ENCODE measurements at regions not wholly inside any gene's neighbourhood (a gene's known extent, or its start where the extent isn't known, plus 50 kb on each side); places are given as distances from the start of the nearest gene placed in this dataset.

DNA sequence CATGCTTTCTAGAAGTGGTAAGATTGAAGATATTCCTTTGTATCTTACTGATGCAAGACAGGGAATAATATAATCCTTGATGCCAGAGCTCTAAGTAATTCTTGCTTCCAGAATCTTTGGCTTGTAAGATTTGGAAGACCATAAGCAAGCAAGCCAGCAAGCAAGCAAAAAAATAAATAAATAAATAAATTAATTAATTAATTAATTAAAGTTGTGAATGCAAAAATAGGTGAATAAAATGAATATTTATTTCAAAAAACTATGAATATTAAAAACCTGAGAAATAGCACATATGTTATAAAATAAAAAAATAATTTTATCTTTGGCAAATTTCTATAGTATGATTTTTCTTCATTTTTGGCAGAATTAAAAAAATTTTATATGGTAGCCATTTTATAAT lies 750.2 kb upstream of the ARRDC4 start:
- TF ChIP-seq, protein P1, sequence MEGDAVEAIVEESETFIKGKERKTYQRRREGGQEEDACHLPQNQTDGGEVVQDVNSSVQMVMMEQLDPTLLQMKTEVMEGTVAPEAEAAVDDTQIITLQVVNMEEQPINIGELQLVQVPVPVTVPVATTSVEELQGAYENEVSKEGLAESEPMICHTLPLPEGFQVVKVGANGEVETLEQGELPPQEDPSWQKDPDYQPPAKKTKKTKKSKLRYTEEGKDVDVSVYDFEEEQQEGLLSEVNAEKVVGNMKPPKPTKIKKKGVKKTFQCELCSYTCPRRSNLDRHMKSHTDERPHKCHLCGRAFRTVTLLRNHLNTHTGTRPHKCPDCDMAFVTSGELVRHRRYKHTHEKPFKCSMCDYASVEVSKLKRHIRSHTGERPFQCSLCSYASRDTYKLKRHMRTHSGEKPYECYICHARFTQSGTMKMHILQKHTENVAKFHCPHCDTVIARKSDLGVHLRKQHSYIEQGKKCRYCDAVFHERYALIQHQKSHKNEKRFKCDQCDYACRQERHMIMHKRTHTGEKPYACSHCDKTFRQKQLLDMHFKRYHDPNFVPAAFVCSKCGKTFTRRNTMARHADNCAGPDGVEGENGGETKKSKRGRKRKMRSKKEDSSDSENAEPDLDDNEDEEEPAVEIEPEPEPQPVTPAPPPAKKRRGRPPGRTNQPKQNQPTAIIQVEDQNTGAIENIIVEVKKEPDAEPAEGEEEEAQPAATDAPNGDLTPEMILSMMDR (IDR thresholded peaks at IDR 0.05; ENCODE audit: insufficient read depth, low read length, poor library complexity, severe bottlenecking), result no peak
- H3K36me3 ChIP-seq (ENCODE audit: control insufficient read depth, insufficient read depth, low read length), result no peaks in the 10 kb centered on the region
- H3K27me3 ChIP-seq (replicated peaks; ENCODE audit: control insufficient read depth, insufficient read depth, low read length), result no peaks in the 10 kb centered on the region
- no peak for DNase-seq (ENCODE audit: extremely low read depth, insufficient read length)
- no peak overlapping the region for H3K4me3 ChIP-seq (replicated peaks; ENCODE audit: low read depth, low read length)

DNA sequence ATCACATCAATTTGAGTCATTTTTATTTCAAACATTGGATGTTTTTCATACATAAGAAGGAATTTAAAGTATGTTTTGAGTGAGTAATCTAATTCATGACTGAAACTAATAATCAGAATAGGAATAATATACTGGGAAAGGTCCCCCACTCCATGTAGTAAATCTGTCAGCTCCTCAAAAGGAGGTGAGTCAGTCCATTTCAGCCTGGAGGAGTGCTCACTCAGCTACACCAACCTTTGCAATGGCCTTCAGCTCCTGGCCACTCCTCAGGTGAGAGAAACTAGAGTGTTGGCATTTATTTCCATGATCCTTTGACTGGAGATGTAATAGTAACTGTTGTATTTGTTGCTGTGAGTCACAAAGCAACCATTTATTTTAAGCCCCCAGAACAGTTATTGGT lies 744.9 kb upstream of the ARRDC4 start:
- Histone ChIP-seq H3K36me3 (ENCODE audit: control insufficient read depth, insufficient read depth, low read length) (no peaks in the 10 kb centered on the region), H3K27me3 (replicated peaks; ENCODE audit: control insufficient read depth, insufficient read depth, low read length) (no peaks in the 10 kb centered on the region), H3K4me3 (replicated peaks; ENCODE audit: low read depth, low read length) (no peak overlapping the region)
- no peak for DNase-seq (ENCODE audit: extremely low read depth, insufficient read length)
- TF ChIP-seq, protein P1 (IDR thresholded peaks at IDR 0.05; ENCODE audit: insufficient read depth, low read length, poor library complexity, severe bottlenecking), result no peak

DNA sequence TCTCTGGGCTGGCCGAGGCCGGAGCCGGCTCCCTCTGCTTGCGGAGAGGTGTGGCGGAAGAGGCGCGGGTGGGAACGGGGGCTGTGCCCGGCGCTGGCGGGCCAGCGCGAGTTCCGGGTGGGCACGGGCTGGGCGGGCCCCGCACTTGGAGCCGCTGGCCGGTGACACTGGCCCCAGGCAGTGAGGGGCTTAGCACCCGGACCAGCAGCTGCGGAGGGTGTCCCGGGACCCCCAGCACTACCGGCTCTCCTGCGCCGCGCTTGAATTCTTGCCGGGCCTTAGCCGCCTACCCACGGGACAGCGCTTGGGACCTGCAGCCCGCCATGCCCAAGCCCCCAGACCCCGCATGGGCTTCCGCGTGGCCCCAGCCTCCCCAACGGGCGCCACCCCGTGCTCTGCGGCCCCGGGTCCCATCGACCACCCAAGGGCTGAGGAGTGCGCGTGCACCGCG lies 736.3 kb upstream of the ARRDC4 start:
- Histone ChIP-seq H3K4me3 (replicated peaks; ENCODE audit: low read depth, low read length) (no peak overlapping the region), H3K27me3 (replicated peaks; ENCODE audit: control insufficient read depth, insufficient read depth, low read length) (no peaks in the 10 kb centered on the region), H3K36me3 (ENCODE audit: control insufficient read depth, insufficient read depth, low read length) (no peaks in the 10 kb centered on the region)
- DNase-seq (ENCODE audit: extremely low read depth, insufficient read length), result peak; percentile 0
- TF ChIP-seq, protein P1 (IDR thresholded peaks at IDR 0.05; ENCODE audit: insufficient read depth, low read length, poor library complexity, severe bottlenecking), result no peak

DNA sequence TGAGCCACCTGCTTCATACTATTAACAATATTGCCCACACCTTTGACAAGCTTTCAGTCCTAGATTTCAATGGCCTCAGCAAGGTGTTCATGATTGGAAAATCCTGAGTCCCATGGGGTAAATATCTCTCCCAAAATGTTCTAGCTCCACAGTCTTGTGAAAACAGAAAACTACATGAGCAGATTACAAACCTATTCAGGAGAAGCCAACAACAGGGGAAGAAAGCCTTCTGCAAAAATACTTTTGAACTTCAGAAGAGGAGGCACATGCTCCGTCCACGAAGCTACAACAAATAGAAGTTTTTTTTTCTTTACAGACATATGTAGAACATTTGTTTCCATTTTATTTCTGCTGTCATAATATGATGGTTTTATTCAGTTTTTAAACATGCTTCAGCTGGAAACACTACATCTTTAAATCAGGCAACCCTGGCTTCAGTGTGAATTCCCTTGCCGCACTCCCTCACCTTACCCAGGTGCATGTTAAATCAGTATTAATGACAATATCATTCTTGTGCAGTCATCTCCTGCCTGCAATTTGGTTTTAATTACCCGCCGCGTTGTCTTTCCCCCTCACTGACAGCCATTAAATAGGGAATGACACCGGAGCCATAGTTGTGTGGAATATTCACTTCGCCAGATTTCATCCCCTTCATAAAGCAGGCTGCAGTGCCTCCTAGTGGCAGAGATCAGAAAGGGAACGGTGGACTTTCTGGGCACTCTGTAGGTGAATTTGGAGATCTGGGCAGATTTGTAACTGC lies 725.5 kb upstream of the ARRDC4 start:
- no peaks in the 10 kb centered on the region for H3K36me3 ChIP-seq (ENCODE audit: control insufficient read depth, insufficient read depth, low read length)
- no peaks in the 10 kb centered on the region for H3K27me3 ChIP-seq (replicated peaks; ENCODE audit: control insufficient read depth, insufficient read depth, low read length)
- no peak for DNase-seq (ENCODE audit: extremely low read depth, insufficient read length)
- H3K4me3 ChIP-seq (replicated peaks; ENCODE audit: low read depth, low read length), result no peak overlapping the region
- TF ChIP-seq, protein P1 (IDR thresholded peaks at IDR 0.05; ENCODE audit: insufficient read depth, low read length, poor library complexity, severe bottlenecking), result peak; percentile 84

DNA sequence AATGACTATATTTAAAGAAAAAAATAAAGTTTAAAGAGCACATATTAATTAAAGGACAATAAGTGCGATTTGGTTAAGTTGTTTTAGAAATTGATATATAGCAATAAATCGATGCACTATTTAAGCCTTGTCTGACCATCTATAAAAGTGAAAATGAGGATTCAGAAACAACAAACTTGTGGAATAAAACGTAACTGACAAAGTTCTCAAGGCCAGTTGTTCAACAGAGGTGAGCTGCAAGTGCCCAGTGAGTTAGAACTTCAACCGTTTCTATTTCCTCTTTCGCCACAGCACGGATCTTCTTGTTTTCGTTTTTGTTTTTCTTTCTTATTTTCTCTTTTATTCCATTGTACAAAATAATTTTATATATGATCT lies 724.9 kb upstream of the ARRDC4 start:
- TF ChIP-seq, protein P1 (IDR thresholded peaks at IDR 0.05; ENCODE audit: insufficient read depth, low read length, poor library complexity, severe bottlenecking), result no peak
- DNase-seq (ENCODE audit: extremely low read depth, insufficient read length), result no peak
- H3K27me3 ChIP-seq (replicated peaks; ENCODE audit: control insufficient read depth, insufficient read depth, low read length), result no peaks in the 10 kb centered on the region
- H3K4me3 ChIP-seq (replicated peaks; ENCODE audit: low read depth, low read length), result no peak overlapping the region
- H3K36me3 ChIP-seq (ENCODE audit: control insufficient read depth, insufficient read depth, low read length), result no peaks in the 10 kb centered on the region

All from GM06990 (cell line).